Parathyroid adenoma (tissue), 2 donors: ENCODE measurements at regions not wholly inside any gene's neighbourhood (a gene's known extent, or its start where the extent isn't known, plus 50 kb on each side); places are given as distances from the start of the nearest gene placed in this dataset.
"Not testable (repeated sequence)": the region's sequence is repeated elsewhere in the genome, so short reads cannot be mapped to it uniquely, and the experiment has no call there.

Source experiments
- H2AFZ ChIP-seq: fragments of 300-600 bp; sonication (generic); one replicate; pipeline ENCODE4 v1.7.0; 2017; ENCODE audit warnings: antibody characterized with exemption, mild to moderate bottlenecking
- H3K27ac ChIP-seq: fragments of 300-600 bp; sonication (generic); one replicate; pipeline ENCODE4 v1.7.0; 2017
- H3K27me3 ChIP-seq: fragments of 300-600 bp; sonication (generic); one replicate; pipeline ENCODE4 v1.7.0; 2017; ENCODE audit warnings: low read length; ENCODE audit not compliant: control insufficient read depth, insufficient read depth
- H3K36me3 ChIP-seq: fragments of 300-600 bp; sonication (generic); one replicate; pipeline ENCODE4 v1.7.0; 2017; ENCODE audit warnings: low read length; ENCODE audit not compliant: control insufficient read depth, insufficient read depth
- H3K4me1 ChIP-seq: fragments of 300-600 bp; sonication (generic); one replicate; pipeline ENCODE4 v1.7.0; 2017; ENCODE audit warnings: control low read depth
- H3K4me2 ChIP-seq: fragments of 300-600 bp; sonication (generic); one replicate; pipeline ENCODE4 v1.7.0; 2017; ENCODE audit warnings: low read length
- H3K4me3 ChIP-seq: fragments of 300-600 bp; sonication (generic); one replicate; pipeline ENCODE4 v1.7.0; 2017; ENCODE audit warnings: low read depth, low read length
- H3K79me2 ChIP-seq: fragments of 300-600 bp; sonication (generic); one replicate; pipeline ENCODE4 v1.7.0; 2017; ENCODE audit warnings: control low read depth
- H3K9ac ChIP-seq: fragments of 300-600 bp; sonication (generic); one replicate; pipeline ENCODE4 v1.7.0; 2017; ENCODE audit warnings: mild to moderate bottlenecking
- H3K9me3 ChIP-seq: fragments of 300-600 bp; sonication (generic); one replicate; pipeline ENCODE4 v1.7.0; 2017; ENCODE audit warnings: low read length; ENCODE audit not compliant: control insufficient read depth
- donor health status: primary hyperparathyroidism.

- H3K9ac ChIP-seq: not testable (repeated sequence)
Observed at GRCh38 chr2:111460901-111461300, 340.2 kb downstream of the BCL2L11 start.

GRCh38 chr2:111461831-111462230 is 341.1 kb downstream of the BCL2L11 start:
- H3K4me2 ChIP-seq, H3K4me3 ChIP-seq, H3K9ac ChIP-seq, H3K27ac ChIP-seq, H3K27me3 ChIP-seq, H3K9me3 ChIP-seq, H3K36me3 ChIP-seq, H3K79me2 ChIP-seq, H3K4me1 ChIP-seq, H2AFZ ChIP-seq: not testable (repeated sequence)

More at GRCh38 chr2:111460901-111461300, 340.2 kb downstream of the BCL2L11 start:
- not testable (repeated sequence) for H2AFZ ChIP-seq, H3K4me3 ChIP-seq, H3K9me3 ChIP-seq, H3K4me1 ChIP-seq, H3K27ac ChIP-seq, H3K36me3 ChIP-seq, H3K4me2 ChIP-seq, H3K27me3 ChIP-seq, H3K79me2 ChIP-seq

GRCh38 chr2:111462572-111462971 is 341.9 kb downstream of the BCL2L11 start:
- not testable (repeated sequence) for H3K4me1 ChIP-seq, H3K27ac ChIP-seq

GRCh38 chr2:111463238-111463848 is 342.6 kb downstream of the BCL2L11 start:
- not testable (repeated sequence) for H3K4me2 ChIP-seq, H3K4me1 ChIP-seq, H3K36me3 ChIP-seq, H3K27ac ChIP-seq, H2AFZ ChIP-seq, H3K79me2 ChIP-seq, H3K9ac ChIP-seq, H3K27me3 ChIP-seq, H3K4me3 ChIP-seq, H3K9me3 ChIP-seq

More at GRCh38 chr2:111462572-111462971, 341.9 kb downstream of the BCL2L11 start:
- H3K4me3 ChIP-seq, H3K36me3 ChIP-seq, H3K79me2 ChIP-seq, H3K27me3 ChIP-seq, H2AFZ ChIP-seq, H3K9ac ChIP-seq, H3K4me2 ChIP-seq, H3K9me3 ChIP-seq: not testable (repeated sequence)

- H3K4me3 ChIP-seq, H3K36me3 ChIP-seq, H3K4me2 ChIP-seq, H3K9ac ChIP-seq, H3K79me2 ChIP-seq, H2AFZ ChIP-seq, H3K4me1 ChIP-seq, H3K27ac ChIP-seq, H3K9me3 ChIP-seq, H3K27me3 ChIP-seq: not testable (repeated sequence)
Observed at GRCh38 chr2:111463956-111464355, 343.2 kb downstream of the BCL2L11 start.

- not testable (repeated sequence) for H3K9ac ChIP-seq, H3K4me2 ChIP-seq, H3K4me3 ChIP-seq, H3K27me3 ChIP-seq, H2AFZ ChIP-seq, H3K79me2 ChIP-seq, H3K27ac ChIP-seq, H3K4me1 ChIP-seq, H3K9me3 ChIP-seq, H3K36me3 ChIP-seq
Observed at GRCh38 chr2:111464367-111464766, 343.7 kb downstream of the BCL2L11 start.

- not testable (repeated sequence) for H3K79me2 ChIP-seq, H3K4me1 ChIP-seq, H3K27ac ChIP-seq
Observed at GRCh38 chr2:111465521-111465920, 344.8 kb downstream of the BCL2L11 start.

GRCh38 chr2:111466744-111467143 is 346.0 kb downstream of the BCL2L11 start:
- not testable (repeated sequence) for H3K4me1 ChIP-seq, H3K27me3 ChIP-seq, H3K36me3 ChIP-seq, H3K9me3 ChIP-seq, H3K4me2 ChIP-seq, H2AFZ ChIP-seq, H3K4me3 ChIP-seq, H3K9ac ChIP-seq, H3K27ac ChIP-seq, H3K79me2 ChIP-seq

More at GRCh38 chr2:111465521-111465920, 344.8 kb downstream of the BCL2L11 start:
- H3K27me3 ChIP-seq, H3K4me3 ChIP-seq, H3K9me3 ChIP-seq, H3K36me3 ChIP-seq, H2AFZ ChIP-seq, H3K4me2 ChIP-seq, H3K9ac ChIP-seq: not testable (repeated sequence)

- not testable (repeated sequence) for H3K27me3 ChIP-seq, H3K4me3 ChIP-seq, H3K79me2 ChIP-seq, H3K9ac ChIP-seq, H3K27ac ChIP-seq, H3K9me3 ChIP-seq, H3K36me3 ChIP-seq, H3K4me1 ChIP-seq, H2AFZ ChIP-seq, H3K4me2 ChIP-seq
Observed at GRCh38 chr2:111470924-111471323, 350.2 kb downstream of the BCL2L11 start.

GRCh38 chr2:111471791-111472530 is 351.2 kb downstream of the BCL2L11 start:
- H3K9me3 ChIP-seq, H3K27ac ChIP-seq, H3K4me3 ChIP-seq, H3K4me2 ChIP-seq, H3K4me1 ChIP-seq, H3K79me2 ChIP-seq, H3K36me3 ChIP-seq, H3K27me3 ChIP-seq, H2AFZ ChIP-seq, H3K9ac ChIP-seq: not testable (repeated sequence)

GRCh38 chr2:111472844-111473403 is 352.2 kb downstream of the BCL2L11 start:
- not testable (repeated sequence) for H3K36me3 ChIP-seq, H3K9ac ChIP-seq, H3K4me2 ChIP-seq, H3K4me3 ChIP-seq, H3K27me3 ChIP-seq, H3K27ac ChIP-seq, H3K4me1 ChIP-seq, H3K9me3 ChIP-seq, H3K79me2 ChIP-seq, H2AFZ ChIP-seq
